MM.1S (cell line): ENCODE measurements at regions not wholly inside any gene's neighbourhood (a gene's known extent, or its start where the extent isn't known, plus 50 kb on each side); places are given as distances from the start of the nearest gene placed in this dataset.

Experiments used
- DNase-seq: peaks from one replicate; pipeline ENCODE4 v3.0.0-alpha.2; 2015
- H2AFZ ChIP-seq: fragments of 300-600 bp; sonication (generic); 2 replicates; pipeline ENCODE4 v1.6.0; 2016; ENCODE audit warnings: antibody characterized with exemption, low read length
- H3F3A ChIP-seq: fragments of 300-600 bp; sonication (generic); 2 replicates; pipeline ENCODE4 v1.6.1; 2016; ENCODE audit warnings: mild to moderate bottlenecking, antibody characterized with exemption, low read length, moderate library complexity, mixed read lengths; ENCODE audit not compliant: insufficient read depth
- H3K27ac ChIP-seq: fragments of 300-600 bp; sonication (generic); 2 replicates; pipeline ENCODE4 v1.5.1; 2016; ENCODE audit warnings: mild to moderate bottlenecking, low read length
- H3K27me3 ChIP-seq: fragments of 300-600 bp; sonication (generic); replicated peaks from 2 replicates; pipeline ENCODE4 v1.6.0; 2016; ENCODE audit warnings: low read length; ENCODE audit not compliant: insufficient read depth
- H3K36me3 ChIP-seq: fragments of 300-600 bp; sonication (generic); replicated peaks from 2 replicates; pipeline ENCODE4 v1.6.1; 2016; ENCODE audit warnings: mild to moderate bottlenecking, low read length, mixed read lengths; ENCODE audit not compliant: insufficient read depth
- H3K4me1 ChIP-seq: fragments of 300-600 bp; sonication (generic); 2 replicates; pipeline ENCODE4 v1.6.1; 2016; ENCODE audit warnings: low read length, mixed read lengths
- H3K4me2 ChIP-seq: fragments of 300-600 bp; sonication (generic); 2 replicates; pipeline ENCODE4 v1.6.0; 2016; ENCODE audit warnings: low read depth, low read length
- H3K4me3 ChIP-seq: fragments of 300-600 bp; sonication (generic); 2 replicates; pipeline ENCODE4 v1.5.1; 2016; ENCODE audit warnings: low read length, mixed read lengths
- H3K79me2 ChIP-seq: fragments of 300-600 bp; sonication (generic); 2 replicates; pipeline ENCODE4 v1.6.1; 2016; ENCODE audit warnings: mixed run types, low read length, mixed read lengths
- H3K9ac ChIP-seq: fragments of 300-600 bp; sonication (generic); 2 replicates; pipeline ENCODE4 v1.6.1; 2016; ENCODE audit warnings: low read length, mixed read lengths
- H3K9me2 ChIP-seq: fragments of 300-600 bp; sonication (generic); replicated peaks from 2 replicates; pipeline ENCODE4 v1.6.1; 2016; ENCODE audit warnings: mild to moderate bottlenecking, low read length, mixed read lengths; ENCODE audit not compliant: insufficient read depth
- H3K9me3 ChIP-seq: fragments of 300-600 bp; sonication (generic); replicated peaks from 2 replicates; pipeline ENCODE4 v1.6.1; 2016; ENCODE audit warnings: mild to moderate bottlenecking, low read length, mixed read lengths; ENCODE audit not compliant: insufficient read depth
- H4K20me1 ChIP-seq: fragments of 300-600 bp; sonication (generic); 2 replicates; pipeline ENCODE4 v1.6.1; 2016; ENCODE audit warnings: mild to moderate bottlenecking, low read length, moderate library complexity, mixed read lengths; ENCODE audit not compliant: insufficient read depth
- CTCF ChIP-seq: fragments of 300-600 bp; sonication (generic); IDR thresholded peaks from 2 replicates; pipeline ENCODE4 v1.5.1; 2016; ENCODE audit warnings: antibody characterized with exemption, low read length, mixed read lengths
- EZH2 ChIP-seq: fragments of 300-600 bp; sonication (generic); optimal IDR thresholded peaks from 2 replicates; pipeline ENCODE3; 2017; ENCODE audit warnings: low read depth, mild to moderate bottlenecking, antibody characterized with exemption, low read length, mixed read lengths
- EZH2phosphoT487 ChIP-seq: fragments of 300-600 bp; sonication (generic); IDR thresholded peaks from 2 replicates; pipeline ENCODE4 v1.6.1; 2018; ENCODE audit warnings: antibody characterized with exemption, low read length

GRCh38 chr1:34279971-34280370 is 103.3 kb downstream of the C1orf94 start:
- no peaks in the 10 kb centered on the region for H3K4me1 ChIP-seq
- H3F3A ChIP-seq = no peaks in the 10 kb centered on the region
- H3K4me3 ChIP-seq = no peak overlapping the region
- no peaks in the 10 kb centered on the region for H3K9me3 ChIP-seq
- H3K4me2 ChIP-seq = no peak overlapping the region
- no peak for DNase-seq
- no peaks in the 10 kb centered on the region for H4K20me1 ChIP-seq
- H3K27me3 ChIP-seq = no peaks in the 10 kb centered on the region; the same call in 1 of the 2 replicates
- TF ChIP-seq EZH2phosphoT487 (no peak), EZH2 (no peak), CTCF (no peak)
- H3K9ac ChIP-seq = no peak overlapping the region
- H3K27ac ChIP-seq = no peak overlapping the region
- no peaks in the 10 kb centered on the region for H3K36me3 ChIP-seq
- no peaks in the 10 kb centered on the region for H3K79me2 ChIP-seq
- H2AFZ ChIP-seq = no peak overlapping the region
- no peaks in the 10 kb centered on the region for H3K9me2 ChIP-seq

- no peak overlapping the region for H3K4me3 ChIP-seq
- DNase-seq = no peak
These were observed 103.8 kb downstream of the C1orf94 start for GRCh38 chr1:34280509-34280908.

GRCh38 chr1:34283142-34283541 is 106.4 kb downstream of the C1orf94 start:
- H3K36me3 ChIP-seq = no peaks in the 10 kb centered on the region
- no peaks in the 10 kb centered on the region for H3K79me2 ChIP-seq
- H3K4me1 ChIP-seq = no peaks in the 10 kb centered on the region
- no peak for DNase-seq
- H3K9me2 ChIP-seq = no peaks in the 10 kb centered on the region
- H3K9me3 ChIP-seq = no peaks in the 10 kb centered on the region
- no peak overlapping the region for H3K27ac ChIP-seq
- no peaks in the 10 kb centered on the region for H3F3A ChIP-seq
- H3K4me2 ChIP-seq = no peak overlapping the region
- peaks cover 4% of the 10 kb centered on the region; the same call in 1 of the 2 replicates for H3K27me3 ChIP-seq
- TF ChIP-seq EZH2phosphoT487 (no peak), EZH2 (no peak), CTCF (no peak)
- H3K9ac ChIP-seq = no peak overlapping the region
- no peak overlapping the region for H2AFZ ChIP-seq
- H4K20me1 ChIP-seq = no peaks in the 10 kb centered on the region
- H3K4me3 ChIP-seq = no peak overlapping the region

More at GRCh38 chr1:34280509-34280908, 103.8 kb downstream of the C1orf94 start:
- H2AFZ ChIP-seq = no peak overlapping the region
- TF ChIP-seq CTCF (no peak), EZH2phosphoT487 (no peak), EZH2 (no peak)
- no peaks in the 10 kb centered on the region for H3K9me3 ChIP-seq
- no peak overlapping the region for H3K4me2 ChIP-seq
- no peaks in the 10 kb centered on the region for H3F3A ChIP-seq
- no peaks in the 10 kb centered on the region for H3K4me1 ChIP-seq
- H3K79me2 ChIP-seq = no peaks in the 10 kb centered on the region
- H3K36me3 ChIP-seq = no peaks in the 10 kb centered on the region
- H3K27me3 ChIP-seq = no peaks in the 10 kb centered on the region; the same call in 1 of the 2 replicates
- no peak overlapping the region for H3K27ac ChIP-seq
- H4K20me1 ChIP-seq = no peaks in the 10 kb centered on the region
- H3K9me2 ChIP-seq = no peaks in the 10 kb centered on the region
- H3K9ac ChIP-seq = no peak overlapping the region
